Lower leg skin (tissue), 4 donors: ENCODE measurements at regions not wholly inside any gene's neighbourhood (a gene's known extent, or its start where the extent isn't known, plus 50 kb on each side); places are given as distances from the start of the nearest gene placed in this dataset.

Experiments used
- DNase-seq, 2 donors: peaks; one replicate each; pipeline ENCODE4 v3.0.0-alpha.2; 2019; ENCODE audit warnings: low spot score in 2 of 2
- H3K4me3 ChIP-seq: fragments of 200-600 bp; sonication (generic); 2 replicates; pipeline ENCODE4 v1.5.1; 2017; ENCODE audit warnings: mild to moderate bottlenecking, low read depth; ENCODE audit not compliant: poor library complexity, severe bottlenecking
- POLR2A ChIP-seq, 2 donors: fragments of 450-650 bp; IDR thresholded peaks; one replicate each; pipeline ENCODE4 v1.6.1; 2016 to 2017; ENCODE audit warnings: antibody characterized with exemption in 2 of 2, mild to moderate bottlenecking in 1 of 2, moderate library complexity in 1 of 2
- WGBS, 2 donors: methylation state at CpG; one replicate each; pipeline ENCODE4 v1.1.5; 2018; 5-methylcytosine and 5-hydroxymethylcytosine counted together
- intact Hi-C: fragments of 100-400 bp; cut with DNase I; formaldehyde crosslinking; loops from one replicate; pipeline ENCODE4 v1.15.0; 2023; ENCODE audit warnings: low total_unique reads
- TF ChIP-seq, protein P1 (sequence below), 3 donors: fragments of 450-650 bp; IDR thresholded peaks; one replicate each; pipeline ENCODE4 v1.5.1; 2016; ENCODE audit warnings: antibody characterized with exemption in 3 of 3, mild to moderate bottlenecking in 3 of 3, moderate library complexity in 2 of 3

GRCh38 chr4:10259976-10260375, 143.4 kb upstream of the WDR1 start:
- no peak for TF ChIP-seq POLR2A (IDR thresholded peaks at IDR 0.05)
- TF ChIP-seq, protein P1, sequence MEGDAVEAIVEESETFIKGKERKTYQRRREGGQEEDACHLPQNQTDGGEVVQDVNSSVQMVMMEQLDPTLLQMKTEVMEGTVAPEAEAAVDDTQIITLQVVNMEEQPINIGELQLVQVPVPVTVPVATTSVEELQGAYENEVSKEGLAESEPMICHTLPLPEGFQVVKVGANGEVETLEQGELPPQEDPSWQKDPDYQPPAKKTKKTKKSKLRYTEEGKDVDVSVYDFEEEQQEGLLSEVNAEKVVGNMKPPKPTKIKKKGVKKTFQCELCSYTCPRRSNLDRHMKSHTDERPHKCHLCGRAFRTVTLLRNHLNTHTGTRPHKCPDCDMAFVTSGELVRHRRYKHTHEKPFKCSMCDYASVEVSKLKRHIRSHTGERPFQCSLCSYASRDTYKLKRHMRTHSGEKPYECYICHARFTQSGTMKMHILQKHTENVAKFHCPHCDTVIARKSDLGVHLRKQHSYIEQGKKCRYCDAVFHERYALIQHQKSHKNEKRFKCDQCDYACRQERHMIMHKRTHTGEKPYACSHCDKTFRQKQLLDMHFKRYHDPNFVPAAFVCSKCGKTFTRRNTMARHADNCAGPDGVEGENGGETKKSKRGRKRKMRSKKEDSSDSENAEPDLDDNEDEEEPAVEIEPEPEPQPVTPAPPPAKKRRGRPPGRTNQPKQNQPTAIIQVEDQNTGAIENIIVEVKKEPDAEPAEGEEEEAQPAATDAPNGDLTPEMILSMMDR (IDR thresholded peaks at IDR 0.05): no peak
- intact Hi-C loops: no loop called here
- 61 to 65% methylated on average over 2 of the region's 2 CpGs for WGBS, 2 donors

GRCh38 chr4:10256203-10256602, 139.6 kb upstream of the WDR1 start:
- intact Hi-C loops: no loop called here
- no peak overlapping the region for H3K4me3 ChIP-seq
- 53 to 72% methylated on average over 3 of the region's 3 CpGs for WGBS, 2 donors
- DNase-seq: no peak
- TF ChIP-seq, protein P1 (IDR thresholded peaks at IDR 0.05): no peak
- TF ChIP-seq POLR2A (IDR thresholded peaks at IDR 0.05): no peak

More at GRCh38 chr4:10259976-10260375, 143.4 kb upstream of the WDR1 start:
- no peak overlapping the region for H3K4me3 ChIP-seq
- DNase-seq: no peak

GRCh38 chr4:10253765-10254164, 137.2 kb upstream of the WDR1 start:
- DNase-seq: no peak
- intact Hi-C loops: no loop called here
- 39 to 44% methylated on average over 6 of the region's 6 CpGs for WGBS, 2 donors
- H3K4me3 ChIP-seq: no peak overlapping the region
- TF ChIP-seq, protein P1 (IDR thresholded peaks at IDR 0.05): no peak
- no peak for TF ChIP-seq POLR2A (IDR thresholded peaks at IDR 0.05)

DNA sequence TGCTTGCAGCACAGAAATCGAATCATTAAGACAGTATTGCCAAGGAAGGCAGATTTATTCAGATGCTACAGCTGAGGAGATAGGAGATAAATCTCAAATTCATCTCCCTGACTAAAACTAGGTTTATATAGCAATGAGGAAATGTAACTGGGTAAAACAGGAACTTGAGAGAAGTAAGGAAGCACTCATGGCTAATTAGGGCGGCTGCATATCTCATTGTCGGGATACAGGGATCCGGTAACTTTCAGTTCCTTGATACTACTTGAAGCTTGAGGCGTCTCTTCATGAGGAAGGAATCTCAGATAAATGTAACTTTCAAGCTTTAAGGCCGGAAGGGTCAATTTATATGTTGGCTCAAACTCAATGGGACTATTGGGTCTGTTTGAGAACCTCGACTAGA, 129.2 kb upstream of the WDR1 start:
- no peak for DNase-seq

GRCh38 chr4:10243856-10244255, 127.3 kb upstream of the WDR1 start:
- WGBS, 2 donors: 83 to 87% methylated on average over 2 of the region's 2 CpGs
- intact Hi-C loops: no loop called here
- no peak for DNase-seq
- no peak for TF ChIP-seq POLR2A (IDR thresholded peaks at IDR 0.05)
- TF ChIP-seq, protein P1 (IDR thresholded peaks at IDR 0.05): no peak
- no peak overlapping the region for H3K4me3 ChIP-seq

More for the DNA sequence above, 129.2 kb upstream of the WDR1 start:
- intact Hi-C loops: no loop called here
- H3K4me3 ChIP-seq: no peak overlapping the region
- TF ChIP-seq POLR2A (IDR thresholded peaks at IDR 0.05): no peak
- TF ChIP-seq, protein P1 (IDR thresholded peaks at IDR 0.05): no peak
- WGBS, 2 donors: 82 to 83% methylated on average over 7 of the region's 7 CpGs

DNA sequence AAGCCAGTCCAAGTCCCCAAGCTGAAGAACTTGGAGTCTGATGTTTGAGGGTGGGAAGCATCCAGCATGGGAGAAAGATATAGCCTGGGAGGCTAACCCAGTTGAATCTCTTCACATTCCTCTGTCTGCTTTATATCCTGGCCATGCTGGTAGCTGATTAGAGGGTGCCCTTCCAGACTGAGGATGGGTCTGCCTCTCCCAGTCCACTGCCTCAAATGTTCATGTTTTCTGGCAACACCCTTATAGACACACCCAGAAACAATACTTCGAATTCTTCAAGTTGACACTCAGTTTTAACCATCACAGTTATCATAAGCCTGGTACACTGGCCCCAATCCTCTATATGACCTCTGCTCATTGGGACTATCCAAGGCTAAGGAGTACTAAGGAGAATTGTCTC, 124.1 kb upstream of the WDR1 start:
- intact Hi-C loops: no loop called here
- no peak overlapping the region for H3K4me3 ChIP-seq
- TF ChIP-seq, protein P1 (IDR thresholded peaks at IDR 0.05): no peak
- TF ChIP-seq POLR2A (IDR thresholded peaks at IDR 0.05): no peak
- 40% methylated on average over 1 of the region's 1 CpG for WGBS, 2 donors
- DNase-seq: no peak
